ENCODE measurements at regions not wholly inside any gene's neighbourhood (a gene's known extent, or its start where the extent isn't known, plus 50 kb on each side); places are given as distances from the start of the nearest gene placed in this dataset.

DNA sequence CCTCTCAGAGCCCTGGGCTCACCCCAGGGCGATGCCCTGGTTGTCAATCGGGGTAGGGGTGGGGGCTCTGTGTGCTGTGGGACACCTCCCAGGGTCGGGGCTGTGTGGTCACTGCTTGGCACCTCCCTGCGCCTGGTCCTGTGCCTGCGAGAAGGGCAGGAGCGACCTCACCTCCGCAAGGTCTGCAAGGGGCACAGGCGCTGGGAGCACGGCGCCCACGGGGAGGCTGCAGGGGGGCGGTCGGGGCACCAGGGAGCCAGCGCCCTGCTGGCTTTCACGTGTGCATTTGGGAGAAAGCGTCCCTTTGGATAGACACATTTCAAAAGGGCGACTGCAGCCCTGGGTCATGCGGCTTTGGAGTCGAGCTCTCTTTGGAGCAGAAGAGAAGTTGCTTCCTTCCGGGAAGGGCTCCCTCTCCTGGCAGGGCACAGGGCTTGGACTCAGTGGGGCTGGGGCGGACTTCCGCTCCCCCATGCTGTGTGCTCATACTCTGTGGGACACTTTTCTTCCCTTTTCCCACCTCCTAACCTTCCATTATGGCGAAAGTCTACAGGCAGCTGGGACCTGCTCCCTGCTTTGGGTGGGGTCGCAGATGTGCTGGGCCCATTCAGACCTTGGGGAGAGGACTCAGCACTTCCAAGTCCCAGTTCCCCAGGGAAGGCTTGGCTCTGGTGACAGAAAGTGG, 52.9 kb upstream of the SLC28A3 start:
- no peak for DNase-seq

DNA sequence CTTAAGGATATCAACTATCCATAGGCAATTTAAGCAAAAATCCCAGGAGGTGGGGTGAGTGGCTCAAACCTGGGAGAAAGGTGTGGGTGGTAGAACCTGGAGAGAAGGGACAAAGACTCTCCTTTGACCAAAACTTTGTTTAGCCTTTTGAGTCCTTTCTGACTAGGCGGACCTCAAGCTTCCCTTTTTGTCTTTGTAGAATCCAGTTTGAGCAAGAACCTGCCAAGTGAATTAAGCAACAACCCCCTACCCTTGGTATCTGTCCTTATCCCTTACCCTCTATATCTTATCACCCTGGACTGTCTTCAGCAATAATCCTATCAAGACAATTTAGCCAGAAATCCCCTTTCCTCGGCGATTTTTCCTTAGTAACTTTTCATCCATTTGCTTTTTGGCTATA, 53.5 kb upstream of the SLC28A3 start:
- no peak for DNase-seq

DNA sequence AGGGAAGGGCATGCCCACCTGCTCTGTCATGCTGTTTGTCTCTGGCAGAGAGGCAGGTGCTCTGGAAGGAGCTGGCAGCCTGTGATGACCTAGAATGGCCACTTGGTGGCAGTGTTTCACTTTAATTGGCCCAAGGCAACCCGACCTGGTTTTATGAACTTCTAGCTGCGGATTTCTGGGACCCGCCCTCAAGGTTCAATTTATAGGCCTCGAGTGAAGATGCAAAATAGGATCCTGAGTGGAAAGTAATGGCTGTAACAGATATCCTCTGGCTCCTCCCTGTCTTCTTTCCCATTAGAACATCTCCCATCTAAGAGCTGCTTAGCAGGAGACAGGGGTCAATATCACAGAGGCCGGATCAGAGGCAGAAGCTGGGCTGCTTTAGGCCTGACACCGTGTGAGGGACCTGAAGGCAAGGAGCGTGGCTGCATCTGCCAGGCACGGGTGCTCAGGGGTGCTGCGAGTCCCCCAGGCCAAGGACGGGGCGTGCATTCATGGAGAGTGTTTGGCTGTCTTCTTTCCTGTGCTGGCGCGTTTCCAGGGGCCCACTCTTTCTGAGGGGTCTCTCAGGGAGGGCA, 56.7 kb upstream of the SLC28A3 start:
- peak; percentile 1 for DNase-seq

DNA sequence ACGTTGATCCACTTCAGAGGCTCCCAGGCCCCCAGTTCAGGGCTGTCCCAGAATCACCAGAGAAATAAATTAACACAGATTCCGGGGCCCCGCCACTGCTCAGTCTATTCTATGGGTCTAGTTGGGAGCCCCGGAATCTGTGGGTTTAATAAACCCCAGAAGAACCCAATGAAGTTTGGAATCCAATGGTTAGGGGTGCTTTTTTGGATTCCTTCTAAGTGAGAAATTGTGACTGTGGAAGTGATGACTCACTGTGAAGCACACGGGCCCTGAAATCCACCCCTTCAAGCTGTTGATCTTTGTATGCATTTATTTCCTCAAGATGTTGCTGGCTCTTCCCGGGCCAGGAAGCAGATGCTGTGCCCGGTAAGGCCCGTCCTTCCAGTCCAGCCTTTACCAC, 57.3 kb upstream of the SLC28A3 start:
- no peak for DNase-seq

DNA sequence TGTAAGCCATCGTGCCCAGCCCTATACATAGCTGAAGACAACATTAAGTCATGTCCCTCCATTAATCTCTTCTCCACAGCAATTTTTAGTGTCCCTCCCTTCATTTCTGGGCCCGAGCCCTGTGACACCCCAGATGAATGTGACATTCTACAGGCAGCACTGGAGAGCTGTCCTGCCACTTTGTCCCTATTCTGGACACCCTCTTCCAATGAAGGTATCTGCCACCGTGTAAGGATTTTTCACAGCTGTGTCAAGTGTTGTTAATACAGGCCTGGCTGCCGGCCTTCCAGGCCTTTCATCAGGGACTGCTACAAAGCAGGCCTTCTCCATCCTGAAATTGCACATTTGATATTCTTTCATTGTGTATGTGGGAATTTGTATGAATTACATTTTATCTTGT, 62.0 kb upstream of the SLC28A3 start:
- DNase-seq = no peak

DNA sequence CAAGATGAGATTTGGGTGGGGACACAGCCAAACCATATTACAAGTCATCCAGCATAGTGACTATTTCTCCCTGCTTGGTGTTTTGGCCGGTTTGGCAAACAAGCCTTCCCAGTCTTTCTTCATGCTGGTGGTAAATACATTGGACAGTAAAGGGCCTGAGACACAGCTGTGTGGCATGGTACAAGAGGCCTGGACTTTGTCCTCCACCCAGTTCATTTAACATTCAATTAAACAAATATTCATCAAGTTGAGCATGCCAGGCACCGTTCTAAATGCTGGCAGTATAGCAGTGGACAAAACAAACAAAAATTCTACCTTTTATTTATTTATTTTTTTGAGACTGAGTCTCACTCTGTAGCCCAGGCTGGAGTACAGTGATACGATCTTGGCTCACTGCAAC, 62.7 kb upstream of the SLC28A3 start:
- DNase-seq = no peak

DNA sequence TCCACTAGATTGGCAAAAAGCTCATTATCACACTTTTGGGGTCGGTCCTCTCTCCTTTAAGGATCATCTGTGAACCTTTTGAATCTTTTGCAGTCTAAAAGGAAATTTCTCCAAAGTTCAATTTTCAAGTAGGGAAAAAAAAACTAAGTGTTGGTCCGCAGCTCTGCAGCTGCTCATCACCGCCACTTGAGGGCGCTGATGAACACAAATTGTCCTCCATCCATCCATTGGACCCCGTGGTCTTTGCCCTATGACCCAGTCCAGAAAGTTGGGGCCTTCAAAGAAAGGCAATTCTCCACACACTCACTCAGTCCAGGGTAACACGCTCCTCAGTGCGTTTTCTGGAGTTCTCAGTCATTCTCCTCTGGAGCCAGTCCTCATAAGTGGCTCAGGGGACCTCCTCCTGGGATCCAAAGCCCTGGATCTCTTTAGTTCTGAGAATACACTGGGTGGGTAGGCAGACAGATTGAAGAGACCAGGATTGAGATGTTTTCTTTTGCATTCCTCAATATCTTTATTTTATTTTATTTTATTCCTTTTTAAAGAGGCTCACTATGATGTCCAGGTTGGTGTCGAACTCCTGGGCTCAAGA, 63.6 kb upstream of the SLC28A3 start:
- DNase-seq = no peak

DNA sequence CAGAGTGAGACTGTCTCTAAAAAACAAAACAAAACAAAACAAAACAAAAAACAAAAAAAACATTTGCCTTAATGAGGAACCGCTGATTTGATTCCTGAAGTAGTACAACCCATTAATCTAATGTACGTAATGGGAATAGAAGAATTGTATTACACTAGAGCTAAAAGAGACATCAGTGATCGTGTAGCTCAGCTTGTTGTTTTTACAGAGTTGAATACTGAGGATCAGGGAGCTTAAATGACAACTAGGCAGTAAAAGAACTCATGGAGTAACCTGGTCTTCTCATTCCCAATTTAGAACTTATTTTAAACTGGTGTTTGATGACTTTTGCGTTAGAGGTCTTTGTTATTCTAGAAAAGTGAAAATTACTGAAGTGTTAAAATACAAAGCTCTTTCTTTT, 65.1 kb upstream of the SLC28A3 start:
- no peak for DNase-seq

DNA sequence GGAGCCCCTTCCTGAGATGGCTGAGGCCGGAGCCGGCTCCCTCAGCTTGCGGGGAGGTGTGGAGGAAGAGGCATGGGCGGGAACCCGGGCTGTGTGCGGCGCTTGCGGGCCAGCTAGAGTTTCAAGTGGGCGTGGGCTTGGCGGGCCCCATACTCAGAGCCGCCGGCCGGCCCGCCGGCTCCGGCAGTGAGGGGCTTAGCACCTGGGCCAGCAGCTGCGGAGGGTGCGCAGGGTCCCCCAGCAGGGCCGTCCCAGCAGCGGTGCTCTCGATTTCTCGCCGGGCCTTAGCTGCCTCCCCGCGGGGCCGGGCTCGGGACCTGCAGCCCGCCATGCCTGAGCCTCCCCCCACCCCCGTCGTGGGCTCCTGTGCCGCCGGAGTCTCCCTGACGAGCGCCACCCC, 67.9 kb upstream of the SLC28A3 start:
- no peak for DNase-seq

DNA sequence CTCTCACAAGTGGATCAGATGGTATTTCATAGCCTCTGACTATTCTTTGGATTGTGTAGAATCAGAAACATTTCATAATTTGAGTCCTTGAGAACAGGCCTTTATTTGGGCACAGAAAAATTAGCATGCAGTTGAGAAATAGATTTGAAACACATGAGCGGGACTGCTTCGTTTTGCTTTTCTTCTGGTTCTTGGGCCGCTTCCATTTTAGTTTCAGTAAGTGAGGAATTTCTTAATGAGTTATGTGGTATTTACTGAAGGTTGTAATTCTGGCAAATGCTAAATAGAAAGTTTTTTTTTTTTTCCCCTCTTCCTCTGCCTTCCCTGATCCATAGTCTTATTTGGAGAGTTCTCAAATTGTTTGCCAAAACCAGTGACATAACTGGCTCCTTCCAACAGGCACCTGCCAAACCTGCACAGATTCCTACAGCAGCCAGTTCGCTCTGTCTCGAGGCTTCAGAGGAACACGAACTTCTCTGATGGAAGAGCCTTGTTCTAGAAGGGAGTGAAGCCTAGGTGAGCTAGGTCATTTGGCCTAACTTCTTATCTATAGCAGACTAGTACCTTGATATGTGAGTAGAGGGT, 71.2 kb upstream of the SLC28A3 start:
- no peak for DNase-seq

DNA sequence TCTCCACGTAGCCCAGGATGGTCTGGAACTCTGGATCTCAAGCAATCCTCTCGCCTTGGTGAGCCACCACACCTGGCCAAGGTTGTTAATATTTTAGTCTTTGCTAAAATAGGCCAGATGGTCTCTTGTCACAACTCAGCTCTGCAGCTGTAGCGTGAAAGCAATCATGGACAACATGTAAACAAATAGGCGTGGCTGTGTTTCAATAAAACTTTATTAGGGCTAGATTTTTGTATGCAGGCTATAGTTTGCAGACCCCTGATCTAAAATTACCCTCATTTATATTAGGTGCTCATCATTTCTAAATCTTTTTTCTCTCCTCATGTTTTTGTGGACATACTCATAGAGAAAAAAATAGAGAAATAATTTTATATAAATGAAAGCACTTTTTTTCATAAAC, 72.1 kb upstream of the SLC28A3 start:
- DNase-seq = no peak

DNA sequence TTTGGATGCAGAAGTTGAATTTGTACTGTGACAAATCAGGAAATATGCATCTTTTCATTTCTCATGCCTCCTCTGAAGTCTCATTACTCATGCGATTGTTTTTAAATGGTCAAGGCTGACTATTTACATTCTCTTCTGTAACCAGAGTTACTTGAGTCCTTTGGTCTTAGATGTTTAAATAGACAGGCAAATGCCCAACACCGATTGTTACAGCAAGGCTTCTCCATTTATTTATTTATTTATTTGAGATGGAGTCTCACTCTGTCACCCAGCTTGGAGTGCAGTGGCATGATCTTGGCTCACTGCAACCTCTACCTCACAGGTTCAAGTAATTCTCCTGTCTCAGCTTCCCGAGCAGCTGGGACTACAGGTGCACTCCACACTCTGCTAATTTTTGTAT, 72.7 kb upstream of the SLC28A3 start:
- no peak for DNase-seq

DNA sequence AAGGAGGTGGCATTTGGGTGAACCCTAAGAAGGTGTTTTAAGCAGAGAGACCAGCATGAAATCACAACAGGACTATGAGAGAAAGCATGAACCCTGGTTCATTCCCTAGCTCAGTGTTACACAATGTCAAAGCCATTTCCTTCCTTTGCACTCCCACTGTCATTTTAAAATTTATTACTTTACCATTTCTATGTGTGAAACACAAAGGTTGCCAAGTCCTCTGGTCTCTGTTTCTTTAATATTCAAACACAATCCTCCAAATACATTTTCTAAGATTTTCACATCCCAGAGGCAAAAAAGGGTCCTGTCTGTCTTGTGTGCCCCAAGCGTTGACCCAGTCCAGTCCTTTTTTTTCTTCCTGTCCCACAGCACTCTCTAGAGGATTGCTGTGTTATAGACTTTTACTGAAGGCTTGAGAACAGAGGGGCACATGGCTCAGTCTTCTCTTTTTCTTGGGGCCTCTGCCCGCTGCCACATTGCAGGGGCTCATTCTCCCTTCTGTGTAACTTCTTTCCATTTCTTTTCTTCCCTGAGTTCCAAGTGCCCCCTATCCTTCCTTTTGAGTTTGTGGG, 78.6 kb upstream of the SLC28A3 start:
- DNase-seq = no peak

DNA sequence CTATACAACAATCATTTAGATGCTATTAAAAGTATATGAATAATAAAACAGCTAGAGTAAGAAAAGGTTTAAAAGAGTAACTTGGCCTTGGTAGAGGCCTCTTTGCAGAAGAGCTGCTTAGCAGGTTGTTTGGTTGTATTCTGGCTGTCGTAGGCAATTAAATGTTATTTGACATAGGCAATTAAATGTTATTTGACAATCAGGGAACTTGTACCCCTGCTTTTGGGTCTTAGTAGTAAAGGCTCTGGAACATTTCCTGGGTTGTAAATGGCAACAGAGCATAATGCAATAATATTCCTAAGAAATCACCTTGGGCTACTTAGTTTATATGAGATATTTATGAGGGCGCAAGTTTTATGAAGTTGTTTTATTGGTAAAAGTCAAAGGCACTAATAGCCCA, 84.4 kb upstream of the SLC28A3 start:
- no peak for DNase-seq

DNA sequence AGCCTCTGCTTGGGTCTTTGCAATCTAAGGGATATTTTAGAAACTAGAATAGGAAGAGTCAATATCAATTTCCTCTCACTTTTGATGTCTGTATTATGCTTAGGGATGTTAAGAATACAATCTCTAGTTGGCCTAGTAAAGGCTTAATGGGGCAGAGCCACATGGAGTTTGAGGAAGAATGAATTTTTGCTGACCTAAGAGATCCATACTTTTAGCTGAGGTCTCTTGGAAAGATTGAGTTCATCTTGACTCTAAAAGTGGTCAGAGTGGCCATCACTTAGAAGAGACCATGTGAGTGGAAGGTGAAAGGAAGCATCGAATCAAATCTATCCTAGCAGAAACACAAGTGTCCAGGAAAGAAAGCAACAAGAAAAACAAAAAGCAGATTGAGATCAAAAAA, 92.2 kb upstream of the SLC28A3 start:
- DNase-seq = no peak

DNA sequence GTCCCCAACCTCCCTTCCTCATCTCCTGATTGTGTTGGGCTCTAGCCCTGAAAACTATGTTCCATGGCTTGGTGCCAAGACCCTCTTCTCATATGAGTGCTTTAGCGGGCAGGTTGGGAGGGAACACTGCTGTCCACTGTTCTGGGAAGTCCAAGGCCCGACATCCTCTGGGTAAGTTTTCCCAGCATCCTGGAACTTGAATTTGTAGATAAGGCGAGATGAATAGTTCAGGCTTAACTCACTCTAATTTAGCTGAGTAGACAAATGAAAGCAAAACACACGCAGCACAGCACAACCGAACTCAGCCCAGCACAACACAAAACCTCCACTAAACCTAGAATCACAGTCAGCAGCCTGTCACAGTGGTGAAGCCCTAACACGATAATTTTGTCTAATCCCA, 95.3 kb upstream of the SLC28A3 start:
- no peak for DNase-seq

DNA sequence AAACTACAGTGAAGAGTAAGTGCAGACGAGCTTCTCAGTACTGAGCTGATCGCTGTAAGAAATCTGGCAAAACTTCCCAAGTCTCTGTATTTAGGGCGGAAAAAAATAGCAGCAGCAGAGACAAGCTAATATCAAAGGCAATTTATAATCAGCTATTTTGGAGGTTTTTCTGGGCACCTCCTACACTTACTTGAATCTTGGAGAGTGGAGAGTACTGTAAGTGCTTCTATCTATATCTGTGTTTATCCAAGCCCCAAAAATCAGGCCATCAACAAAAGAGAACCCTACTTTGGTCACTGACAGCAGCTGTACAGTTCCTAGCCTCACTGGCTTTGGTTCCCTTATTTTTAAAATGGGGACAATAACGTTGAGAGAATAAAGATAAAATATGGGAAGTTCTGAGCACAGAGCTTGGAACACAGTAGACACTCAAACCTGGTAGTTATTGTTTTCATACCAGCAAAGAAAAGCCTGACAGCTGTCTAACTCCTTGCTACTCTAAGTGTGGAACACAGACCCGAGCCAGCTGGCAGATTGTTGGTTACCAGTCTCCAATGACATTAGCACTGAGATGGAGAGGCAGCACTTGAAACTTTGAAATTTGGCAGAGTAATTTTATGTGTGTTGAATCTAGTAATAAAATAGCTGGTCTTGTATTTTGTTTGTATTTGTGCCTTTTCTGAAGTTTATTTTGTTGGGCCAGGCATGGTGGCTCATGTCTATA, 96.0 kb upstream of the SLC28A3 start:
- no peak for DNase-seq

DNA sequence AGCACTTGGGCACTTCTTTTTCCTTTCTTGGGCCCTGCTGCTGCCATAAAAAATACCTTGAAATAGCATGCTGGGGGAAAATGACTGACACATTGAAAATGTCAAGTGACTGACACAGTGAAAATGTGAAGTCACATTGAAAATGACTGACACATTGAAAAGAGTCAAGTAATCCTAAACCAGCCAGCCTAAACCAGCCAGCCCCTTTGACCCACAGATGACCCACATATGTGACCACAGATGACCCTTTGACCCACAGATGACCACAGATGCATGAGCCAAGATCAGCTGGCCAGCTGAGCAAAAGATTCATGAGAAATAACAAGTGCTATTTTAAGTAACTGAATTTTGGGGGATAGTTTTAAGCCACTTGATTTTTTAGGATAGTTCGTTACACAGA, 97.8 kb upstream of the SLC28A3 start:
- no peak for DNase-seq

DNA sequence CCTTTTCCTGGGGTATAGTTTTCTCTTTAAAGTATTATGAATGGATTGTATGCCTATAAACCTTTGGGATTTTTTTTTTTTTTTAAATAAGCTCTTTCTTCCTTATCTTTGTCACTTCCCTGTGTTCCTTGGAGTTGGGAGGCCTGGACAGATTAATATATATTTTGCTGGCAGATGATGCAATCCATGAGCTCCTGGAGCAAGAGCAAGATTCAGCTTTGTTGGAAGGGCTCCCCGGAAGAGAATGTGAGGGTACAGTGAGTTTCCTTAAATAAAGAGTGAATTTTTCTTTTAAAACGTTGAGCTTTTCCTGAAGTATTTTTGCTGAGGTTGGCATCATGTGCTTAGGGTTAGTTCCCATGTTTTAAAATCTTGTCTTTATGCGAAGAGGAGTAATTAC, 98.7 kb upstream of the SLC28A3 start:
- DNase-seq = no peak

DNA sequence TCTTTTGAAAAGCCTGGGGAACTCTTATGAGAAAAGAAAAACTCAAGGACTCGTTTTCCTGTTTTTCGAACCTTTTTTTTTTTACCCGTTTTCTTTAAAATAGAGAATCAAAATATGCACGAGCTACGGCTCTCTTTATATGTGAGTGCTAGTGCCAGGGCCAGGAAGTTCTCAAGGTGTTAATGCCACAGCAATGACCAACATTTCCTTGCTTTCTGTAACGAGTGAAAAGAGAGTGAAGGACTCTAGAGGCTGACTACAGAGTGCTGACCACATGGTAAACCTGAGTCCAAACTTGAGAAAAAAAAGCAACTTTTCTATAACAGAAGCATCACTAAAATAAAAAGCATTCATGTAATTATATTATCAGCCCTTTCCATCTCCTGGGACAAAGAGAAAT, 102.2 kb upstream of the SLC28A3 start:
- no peak for DNase-seq

DNA sequence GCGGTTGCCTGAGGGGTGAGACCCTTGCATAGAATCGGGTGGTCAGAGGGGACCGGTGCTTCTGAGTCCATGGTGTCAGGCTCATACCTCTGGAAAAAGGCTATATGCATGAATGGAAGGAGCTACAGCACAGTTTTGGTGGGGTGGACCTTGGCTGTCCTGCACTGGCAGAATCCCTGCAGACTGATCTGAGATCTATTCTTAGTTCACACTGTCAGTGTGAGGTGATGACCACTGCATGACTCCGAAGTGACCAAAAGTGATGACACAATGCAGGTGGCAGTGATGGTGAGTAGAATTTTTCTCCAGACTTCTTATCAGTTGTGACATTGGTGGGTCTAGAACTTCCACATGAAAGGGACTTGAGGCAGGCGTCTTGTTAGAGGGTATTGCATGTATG, 105.2 kb upstream of the SLC28A3 start:
- no peak for DNase-seq

DNA sequence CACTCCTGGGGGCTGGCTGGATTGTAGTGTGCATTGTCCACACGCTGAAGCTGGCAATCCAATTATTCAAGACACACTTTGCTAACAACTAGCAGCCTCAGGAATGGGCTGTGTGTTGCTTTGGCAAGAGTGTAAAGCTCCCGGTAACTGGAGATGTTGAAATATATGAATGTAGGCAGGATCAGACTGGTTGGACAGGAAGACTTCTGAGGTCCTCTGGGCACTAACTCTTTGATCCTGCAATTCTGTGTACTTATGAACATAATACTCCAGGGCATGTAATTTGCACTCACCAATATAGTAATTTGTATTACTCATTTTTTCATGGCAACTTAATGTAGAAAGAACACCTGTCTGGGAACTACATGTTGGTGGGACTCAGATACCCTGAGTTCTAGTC, 106.7 kb upstream of the SLC28A3 start:
- no peak for DNase-seq

DNA sequence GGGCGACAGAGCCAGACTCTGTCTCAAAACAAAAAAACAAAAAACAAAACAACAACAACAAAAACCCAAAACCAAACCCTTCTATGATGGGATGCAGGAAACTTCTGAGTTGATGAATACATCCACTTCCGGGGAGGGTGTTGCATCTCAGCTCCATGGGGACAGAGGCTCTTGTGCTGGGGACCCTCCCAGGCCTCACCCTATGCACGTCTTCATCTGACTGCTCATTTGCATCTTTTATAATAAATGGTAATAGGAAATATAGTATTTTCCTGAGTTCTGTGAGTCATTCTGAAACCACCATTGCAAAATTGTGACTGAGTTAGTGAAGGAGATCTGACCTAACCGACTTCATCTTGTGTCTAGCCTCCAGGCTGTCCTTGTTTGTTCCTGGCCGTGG, 109.5 kb upstream of the SLC28A3 start:
- DNase-seq = no peak

DNA sequence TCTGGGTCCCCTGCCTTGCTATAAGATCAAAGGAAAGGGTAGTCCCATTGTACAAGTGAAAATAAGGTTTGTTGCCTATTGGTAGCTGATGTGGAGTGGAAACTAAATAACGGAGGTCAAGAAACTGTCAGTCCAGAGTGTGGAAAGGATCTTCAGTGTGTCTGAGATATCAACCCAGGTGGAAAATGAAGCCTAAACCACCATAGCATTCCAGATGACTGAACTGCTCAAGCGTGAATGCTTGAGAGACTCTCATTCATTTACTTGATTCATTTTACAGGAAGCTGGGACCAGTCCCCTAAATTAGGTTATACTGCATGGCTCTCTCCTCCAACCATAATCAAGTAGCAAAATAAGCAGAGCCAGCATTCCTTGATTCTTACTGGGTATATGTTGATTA, 116.0 kb upstream of the SLC28A3 start:
- DNase-seq = no peak
